Right renal cortex interstitium (tissue), 3 donors: ENCODE measurements at regions not wholly inside any gene's neighbourhood (a gene's known extent, or its start where the extent isn't known, plus 50 kb on each side); places are given as distances from the start of the nearest gene placed in this dataset.

ENCODE experiments used
- DNase-seq, 3 donors: peaks; one replicate each; pipeline ENCODE4 v3.0.0-alpha.2; 2013; ENCODE audit warnings: low read depth in 3 of 3, low spot score in 2 of 3

DNA sequence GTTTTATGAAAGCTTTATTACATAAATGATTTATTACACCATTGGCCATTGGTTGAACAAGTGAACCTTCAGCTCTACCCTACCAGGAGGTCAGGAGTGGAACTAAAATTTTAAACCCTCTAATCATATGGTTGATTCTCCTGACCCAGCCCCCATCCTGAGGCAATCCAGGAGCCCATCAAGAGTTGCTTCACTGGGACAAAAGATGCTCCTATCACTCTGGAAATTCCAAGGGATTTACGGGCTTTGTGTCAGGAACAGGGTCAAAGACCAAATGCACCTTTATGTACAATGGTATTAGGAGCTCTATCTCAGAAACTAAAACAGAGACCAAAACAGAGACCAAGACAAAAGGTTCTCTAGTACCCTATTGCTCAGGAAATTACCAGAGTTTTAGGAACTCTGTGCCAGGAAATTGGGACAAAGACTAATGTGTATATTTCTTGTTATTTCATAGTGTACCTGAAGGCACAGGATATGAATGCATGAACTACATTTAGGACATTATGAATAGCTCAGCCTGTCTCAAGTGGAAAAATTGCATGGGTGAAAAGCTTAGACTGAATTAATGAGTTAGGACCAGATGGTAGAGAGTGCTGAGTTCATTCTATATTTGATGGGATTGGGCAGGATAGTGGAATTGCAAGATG is 171.7 kb upstream of the FLRT2 start:
- no peak for DNase-seq

GRCh38 chr14:85359505-85359904 is 170.4 kb upstream of the FLRT2 start:
- DNase-seq, result no peak

GRCh38 chr14:85363358-85363757 is 166.6 kb upstream of the FLRT2 start:
- no peak for DNase-seq

- DNase-seq, result no peak
These were observed 163.7 kb upstream of the FLRT2 start for GRCh38 chr14:85366226-85366625.

DNA sequence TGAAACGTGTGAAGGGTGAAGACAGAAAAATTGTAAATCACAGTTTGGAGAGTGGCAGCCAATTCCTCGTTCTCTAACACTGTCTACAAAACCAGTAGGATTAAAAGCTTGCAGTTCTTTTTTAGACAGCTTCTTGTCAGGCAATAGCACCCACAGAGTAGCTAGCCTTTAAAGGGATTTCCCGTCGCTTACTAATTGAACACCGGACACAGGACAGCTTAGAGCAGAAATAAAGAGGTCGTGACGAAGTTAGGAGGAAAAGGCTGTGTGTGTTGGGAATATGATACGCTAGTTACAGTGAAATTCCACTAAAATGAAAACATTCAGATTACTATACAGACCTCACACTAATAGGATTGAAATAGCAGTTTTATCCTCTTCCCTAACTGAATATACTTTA is 149.1 kb upstream of the FLRT2 start:
- DNase-seq, result no peak

DNA sequence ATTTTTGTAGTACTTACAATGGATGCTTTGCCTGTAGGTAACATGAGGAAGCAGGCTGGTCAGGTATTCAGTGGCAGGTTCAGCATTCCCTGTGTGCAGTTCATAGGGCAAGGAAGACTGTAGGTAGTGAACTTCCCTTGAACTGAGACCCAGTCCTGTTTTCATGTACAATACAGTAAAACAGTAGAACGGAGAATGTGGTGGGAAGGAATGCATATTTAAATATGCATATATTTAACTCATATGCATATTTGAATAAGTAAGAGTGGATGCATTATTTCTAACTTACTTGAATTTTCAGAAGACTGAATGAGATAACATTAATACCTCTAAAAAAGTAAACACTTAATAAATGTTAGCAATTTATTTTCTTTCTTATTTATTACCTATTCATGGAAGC is 147.6 kb upstream of the FLRT2 start:
- DNase-seq, result no peak

DNA sequence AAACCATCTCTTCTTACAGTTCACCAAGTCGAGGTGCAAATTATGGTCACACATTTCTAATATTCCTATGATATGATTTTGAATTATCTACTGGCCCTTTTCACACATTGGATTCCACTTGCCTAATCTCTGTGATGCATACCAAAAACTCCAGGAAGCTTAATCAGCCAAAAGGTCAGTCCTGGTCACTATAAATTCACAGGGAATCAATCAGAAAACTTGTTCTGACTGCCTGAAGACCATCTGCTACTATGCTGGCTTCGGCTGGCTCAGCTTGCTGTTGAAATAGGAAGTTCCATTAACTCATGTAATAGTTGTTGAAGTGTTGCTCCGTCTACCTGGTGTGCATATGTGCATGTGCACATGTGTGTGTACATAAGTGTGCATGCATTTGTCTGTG is 142.8 kb upstream of the FLRT2 start:
- DNase-seq, result no peak

DNA sequence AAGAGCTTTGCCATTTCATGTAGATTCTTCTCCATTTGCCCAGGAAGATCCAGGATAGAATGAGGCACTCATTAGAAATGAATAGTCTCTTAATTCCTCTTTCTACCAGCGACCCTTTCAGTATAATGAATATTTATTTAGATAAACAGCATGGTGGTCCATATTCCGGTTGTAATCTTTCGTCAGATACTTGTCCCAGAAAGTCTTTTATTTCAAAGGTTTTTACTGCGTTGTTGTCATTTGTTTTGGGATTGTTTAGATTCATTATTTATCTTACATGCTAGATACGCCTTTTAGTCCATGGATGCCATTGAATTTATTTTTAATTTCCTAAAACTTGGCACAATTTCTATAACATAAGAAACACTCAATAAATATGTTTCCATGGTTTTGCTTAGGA is 139.7 kb upstream of the FLRT2 start:
- no peak for DNase-seq

DNA sequence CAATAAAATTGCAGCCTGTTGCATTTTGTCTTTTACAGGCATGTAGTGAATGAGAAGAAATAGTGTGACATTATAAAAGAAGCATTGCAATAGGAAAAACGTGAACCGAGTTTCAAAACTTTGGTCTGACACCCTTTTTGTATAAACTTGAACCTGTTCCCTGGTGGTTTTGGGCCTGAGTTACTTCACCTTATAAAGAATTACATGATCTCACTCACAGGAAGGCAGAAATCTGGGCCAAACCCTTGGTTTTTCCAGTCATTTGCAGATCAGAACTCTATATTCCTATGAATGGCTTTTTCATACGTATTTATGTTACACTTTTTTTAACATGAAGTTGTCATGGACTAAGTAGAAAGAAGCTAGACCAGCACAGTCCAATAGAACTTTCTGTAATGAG is 138.5 kb upstream of the FLRT2 start:
- no peak for DNase-seq

- DNase-seq, result no peak
These were observed 138.1 kb upstream of the FLRT2 start for GRCh38 chr14:85391892-85392291.

DNA sequence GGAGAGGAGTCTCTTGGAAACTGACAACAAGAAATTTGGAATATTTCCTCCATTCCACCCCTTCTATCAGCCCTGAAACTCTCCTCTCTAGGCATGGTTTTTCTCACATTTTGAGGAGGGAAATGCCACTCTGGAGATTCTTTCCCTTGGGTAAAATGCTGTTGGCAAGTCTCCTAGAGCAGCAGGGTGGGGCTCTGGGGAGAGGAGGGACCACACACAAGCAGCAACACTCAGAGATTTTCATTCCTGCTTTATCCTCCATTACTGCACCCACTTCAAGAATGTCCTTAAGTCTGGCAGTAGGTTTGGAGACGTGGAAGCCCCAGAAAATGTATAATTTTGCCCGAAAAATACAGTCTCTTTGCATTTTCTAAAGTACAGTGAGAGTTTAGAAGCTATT is 130.8 kb upstream of the FLRT2 start:
- DNase-seq, result no peak

DNA sequence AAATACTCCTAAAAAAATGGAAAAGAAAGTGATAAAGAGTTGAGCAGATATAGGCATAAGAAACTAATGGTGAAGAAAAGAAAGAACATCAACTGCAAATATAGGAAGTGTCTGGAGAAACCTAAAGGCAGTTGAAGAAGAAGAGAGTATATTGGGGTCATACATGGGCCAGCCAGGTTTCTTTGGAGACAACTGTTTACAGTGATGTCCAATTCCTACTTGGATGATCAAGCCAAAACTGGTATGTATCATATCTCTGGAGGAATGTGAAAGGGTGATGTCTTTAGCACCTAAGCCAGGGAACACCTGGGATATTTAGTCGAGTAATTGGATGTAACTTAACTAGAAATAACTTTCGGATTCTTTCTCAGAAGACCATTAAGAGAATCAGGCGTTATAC is 129.3 kb upstream of the FLRT2 start:
- DNase-seq, result no peak

DNA sequence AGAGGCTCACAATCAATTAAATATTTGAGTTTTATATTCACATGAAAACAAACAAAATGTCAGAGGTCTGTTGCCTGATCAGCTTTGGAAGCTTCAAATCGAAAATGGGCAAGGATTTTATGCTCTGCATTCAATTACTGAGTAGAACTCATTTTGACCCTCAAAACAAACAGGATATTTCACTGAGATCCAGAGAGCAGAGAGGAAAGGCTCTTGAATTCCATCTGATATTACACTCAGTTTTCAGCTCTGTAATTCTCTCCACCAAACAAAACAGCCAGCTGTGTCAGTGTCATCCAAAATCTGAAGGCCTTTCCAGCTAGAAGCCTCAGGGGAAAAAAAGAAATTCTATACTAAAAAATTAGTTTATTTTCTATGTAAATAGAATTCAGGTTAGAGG is 128.6 kb upstream of the FLRT2 start:
- no peak for DNase-seq

DNA sequence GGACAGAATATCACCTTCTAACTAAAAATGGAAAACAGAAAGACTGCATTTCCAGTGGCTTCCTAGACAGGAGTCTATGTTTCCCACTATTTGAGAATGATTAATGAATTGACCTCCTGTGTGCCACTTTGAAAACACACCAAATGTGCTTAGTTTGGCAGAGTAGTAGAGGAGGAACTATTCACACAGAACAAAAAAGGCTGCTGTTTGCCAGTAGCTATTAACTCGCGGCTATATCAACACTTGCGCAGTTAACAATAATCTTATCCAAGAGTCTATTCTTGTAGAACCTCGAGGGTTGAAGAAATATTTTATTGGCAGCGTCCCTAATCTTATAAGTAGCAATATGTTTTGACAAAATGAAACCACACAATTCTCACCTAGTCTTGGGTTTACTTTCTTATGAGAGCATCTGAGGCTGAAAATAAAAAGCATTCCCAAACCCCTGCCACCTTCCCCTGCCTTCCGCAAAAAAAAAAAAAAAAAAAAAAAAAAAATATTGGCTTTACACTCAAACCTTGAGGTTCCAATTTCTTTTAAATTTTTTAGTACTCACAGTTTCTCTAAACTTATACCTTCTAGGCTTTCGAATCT is 127.3 kb upstream of the FLRT2 start:
- no peak for DNase-seq

DNA sequence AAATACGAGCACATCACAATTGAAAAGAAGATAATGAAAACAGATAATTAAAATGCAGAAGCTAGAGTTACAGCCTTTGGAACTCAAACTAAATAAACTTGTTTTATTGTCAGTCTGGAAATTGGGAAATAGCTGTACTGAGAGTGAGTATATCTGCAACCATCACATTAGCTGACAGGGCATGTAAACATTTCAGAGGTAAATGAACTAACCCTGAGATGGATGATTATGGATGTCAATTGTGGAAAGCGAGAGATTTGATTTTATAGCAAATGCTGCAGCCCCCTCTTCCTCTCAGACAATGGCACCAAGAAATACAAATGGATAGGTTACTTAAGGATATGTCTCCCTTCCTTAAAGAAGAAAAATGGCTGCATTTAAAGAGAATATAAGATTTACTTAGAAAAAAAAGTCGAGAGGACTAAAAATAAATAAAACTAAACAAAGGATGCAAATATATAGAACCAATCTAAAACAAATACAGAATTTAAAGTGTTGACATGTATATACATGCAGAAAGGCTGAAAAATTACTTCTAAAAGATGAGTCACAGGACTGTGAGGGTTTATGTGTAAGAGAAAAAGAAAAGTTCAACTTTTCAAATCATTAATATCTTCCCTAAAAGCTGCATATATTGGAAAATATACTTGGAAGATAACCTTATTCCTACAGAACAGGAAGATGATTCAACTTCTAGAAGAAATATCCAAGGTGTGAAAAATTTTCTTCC is 120.3 kb upstream of the FLRT2 start:
- DNase-seq, result no peak

GRCh38 chr14:85412756-85413155 is 117.2 kb upstream of the FLRT2 start:
- no peak for DNase-seq

DNA sequence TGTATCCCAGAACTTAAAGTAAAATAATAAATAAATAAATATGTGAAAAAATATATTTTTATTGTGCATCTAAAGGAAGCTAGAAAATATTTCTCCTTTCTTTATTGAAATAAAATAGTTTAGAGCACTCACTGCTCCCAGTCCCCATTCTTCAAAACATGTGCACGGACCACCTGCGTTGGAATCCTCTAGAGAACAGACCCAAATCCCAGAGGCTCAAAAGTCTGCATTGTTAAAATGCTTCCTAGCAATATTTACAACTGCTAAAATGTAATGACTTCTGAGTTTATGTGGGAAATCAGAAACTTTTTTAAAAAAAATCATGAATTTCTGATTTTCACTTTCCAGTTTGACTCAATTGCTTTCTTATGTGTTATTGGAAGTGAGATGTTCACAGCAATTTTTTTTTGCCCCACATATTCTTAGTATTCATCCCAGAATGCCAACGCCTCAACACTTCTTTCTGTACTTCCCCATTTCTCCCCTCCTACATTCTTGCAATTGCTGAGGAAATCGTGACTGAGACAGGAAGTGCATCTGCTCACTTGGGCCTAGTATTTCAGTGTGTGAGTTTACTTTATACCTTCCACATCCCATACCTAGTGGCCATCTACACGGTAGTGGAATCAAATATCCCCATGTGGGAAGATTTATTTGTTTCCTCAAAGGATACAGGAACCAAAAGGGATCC is 116.0 kb upstream of the FLRT2 start:
- DNase-seq, result no peak

DNA sequence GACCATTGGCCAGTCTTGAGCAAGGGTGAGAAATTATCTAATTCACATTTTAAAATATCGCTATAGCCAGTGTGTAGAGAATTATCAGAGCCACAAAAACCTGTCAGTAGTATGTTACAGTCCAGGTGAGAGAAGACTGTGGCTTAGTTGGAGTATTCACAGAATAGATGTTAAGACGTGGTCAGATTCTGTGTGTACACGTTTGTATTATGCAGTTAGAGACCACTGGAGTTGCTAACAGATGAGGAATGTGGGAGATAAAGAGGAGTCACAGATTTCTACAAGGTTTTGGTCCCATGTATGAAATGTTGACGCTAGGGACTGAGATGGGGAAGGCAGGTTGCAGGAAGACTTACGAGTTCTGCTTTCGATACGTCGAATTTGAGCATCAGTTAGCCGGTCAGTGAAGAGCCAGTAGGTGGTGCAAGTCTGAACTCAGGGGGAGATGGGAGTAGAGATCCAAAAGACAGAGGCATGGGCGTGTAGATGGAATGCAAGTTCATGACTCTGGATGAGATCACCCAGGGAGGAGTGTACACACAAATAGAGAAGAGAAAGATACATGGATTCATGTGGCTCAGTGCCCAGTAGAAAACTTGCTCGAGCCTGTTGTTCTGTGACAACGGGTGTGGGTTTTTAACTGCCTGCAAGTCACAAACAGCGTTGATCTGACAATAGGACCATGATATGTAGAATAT is 114.8 kb upstream of the FLRT2 start:
- DNase-seq, result no peak

DNA sequence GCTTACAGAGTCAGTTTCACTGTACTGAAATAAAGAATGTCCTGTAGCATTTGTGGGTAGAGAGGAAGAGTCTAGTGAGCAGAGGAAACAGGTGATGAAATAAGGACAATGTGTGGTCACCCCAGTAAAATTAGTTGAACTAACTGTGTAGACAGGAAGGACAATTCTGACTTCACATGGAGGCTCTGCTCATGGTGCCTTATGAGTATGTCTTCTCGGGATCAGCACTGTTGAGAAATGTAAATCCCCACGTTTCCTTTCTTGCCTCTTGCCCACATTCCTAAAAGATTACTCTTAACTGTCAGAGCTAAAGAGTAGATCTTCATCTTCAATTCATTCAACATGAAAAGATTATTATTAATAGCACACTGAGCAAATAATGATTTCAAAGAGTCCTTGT is 113.2 kb upstream of the FLRT2 start:
- DNase-seq, result no peak

DNA sequence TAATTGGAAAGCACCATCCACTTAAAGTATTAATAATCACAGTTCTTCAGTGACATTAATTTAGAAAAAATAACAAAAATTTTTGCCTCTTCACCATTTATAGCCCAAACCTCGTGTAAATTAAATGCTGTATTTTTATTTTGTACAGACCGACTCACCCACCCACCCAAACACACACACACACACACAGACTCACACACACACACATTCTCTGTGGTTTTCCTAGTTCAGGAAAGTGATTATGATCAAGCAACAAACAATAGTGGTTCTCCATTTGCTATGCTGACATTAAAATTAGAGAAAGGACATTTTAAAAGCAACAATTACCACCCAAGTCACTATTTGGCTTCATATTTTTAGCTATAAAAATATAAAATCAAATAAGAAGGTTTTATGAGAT is 112.5 kb upstream of the FLRT2 start:
- no peak for DNase-seq

GRCh38 chr14:85418721-85419120 is 111.2 kb upstream of the FLRT2 start:
- DNase-seq, result no peak
